ENCODE measurements at regions not wholly inside any gene's neighbourhood (a gene's known extent, or its start where the extent isn't known, plus 50 kb on each side); places are given as distances from the start of the nearest gene placed in this dataset.
"Not testable (repeated sequence)": the region's sequence is repeated elsewhere in the genome, so short reads cannot be mapped to it uniquely, and the experiment has no call there.

GRCh38 chr20:26086195-26086594 lies 389.5 kb upstream of the ZNF337 start:
- TF ChIP-seq CTCF, POLR2A (IDR thresholded peaks at IDR 0.05): not testable (repeated sequence)

All from testis (tissue), 2 donors.